ENCODE measurements at regions not wholly inside any gene's neighbourhood (a gene's known extent, or its start where the extent isn't known, plus 50 kb on each side); places are given as distances from the start of the nearest gene placed in this dataset.
A peak's percentile ranks its signal among the peaks of the same experiment; 100 is the strongest.

DNA sequence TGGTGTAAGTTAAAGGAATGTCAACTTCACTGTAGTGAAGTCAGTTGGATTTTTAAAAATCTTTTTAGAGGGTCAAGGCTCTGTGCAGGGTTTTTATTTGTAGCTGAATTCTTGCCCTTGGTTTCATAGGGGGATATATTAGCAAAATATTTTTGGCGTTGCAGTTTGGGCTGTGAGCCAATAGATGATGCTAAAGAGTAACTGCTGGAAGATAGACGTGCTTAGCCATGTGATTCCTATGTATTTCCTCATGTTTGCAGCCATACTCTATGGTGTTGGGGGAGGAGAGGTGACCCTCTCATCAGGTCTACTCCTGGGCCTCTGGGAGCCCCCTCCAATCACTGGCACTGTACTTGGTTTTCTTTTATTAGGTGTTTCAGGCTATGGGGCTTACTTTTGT, 246.7 kb upstream of the ARHGAP24 start:
- Histone ChIP-seq H3K4me3 (ENCODE audit: low read length) (no peak overlapping the region), H3K9me2 (replicated peaks; ENCODE audit: low read length) (no peaks in the 10 kb centered on the region), H3F3A (ENCODE audit: low read length, unreplicated experiment) (no peaks in the 10 kb centered on the region), H3K9me3 (ENCODE audit: low read length) (no peaks in the 10 kb centered on the region), H3K4me1 (ENCODE audit: insufficient read depth, low read length) (no peaks in the 10 kb centered on the region), H3K9ac (ENCODE audit: low read length) (no peak overlapping the region), H4K20me1 (ENCODE audit: low read length) (no peaks in the 10 kb centered on the region), H3K36me3 (ENCODE audit: low read depth, low read length) (no peaks in the 10 kb centered on the region), H3K4me2 (ENCODE audit: low read length) (no peak overlapping the region), H3K27me3 (ENCODE audit: low read length) (0 out of 2 replicates have a peak, but pooled peaks cover 4% of the 10 kb centered on the region), H2AFZ (ENCODE audit: low read length) (no peak overlapping the region), H3K79me2 (ENCODE audit: low read length) (no peaks in the 10 kb centered on the region), H3K27ac (ENCODE audit: low read length) (no peak overlapping the region)
- intact Hi-C loops (cut with micrococcal nuclease): no loop called here
- peak; percentile 23 for DNase-seq
- CTCF ChIA-PET: no interaction called here
- no peak for TF ChIP-seq EZH2phosphoT487 (IDR thresholded peaks at IDR 0.05; ENCODE audit: borderline replicate concordance, low read length)
- TF ChIP-seq, protein P1, sequence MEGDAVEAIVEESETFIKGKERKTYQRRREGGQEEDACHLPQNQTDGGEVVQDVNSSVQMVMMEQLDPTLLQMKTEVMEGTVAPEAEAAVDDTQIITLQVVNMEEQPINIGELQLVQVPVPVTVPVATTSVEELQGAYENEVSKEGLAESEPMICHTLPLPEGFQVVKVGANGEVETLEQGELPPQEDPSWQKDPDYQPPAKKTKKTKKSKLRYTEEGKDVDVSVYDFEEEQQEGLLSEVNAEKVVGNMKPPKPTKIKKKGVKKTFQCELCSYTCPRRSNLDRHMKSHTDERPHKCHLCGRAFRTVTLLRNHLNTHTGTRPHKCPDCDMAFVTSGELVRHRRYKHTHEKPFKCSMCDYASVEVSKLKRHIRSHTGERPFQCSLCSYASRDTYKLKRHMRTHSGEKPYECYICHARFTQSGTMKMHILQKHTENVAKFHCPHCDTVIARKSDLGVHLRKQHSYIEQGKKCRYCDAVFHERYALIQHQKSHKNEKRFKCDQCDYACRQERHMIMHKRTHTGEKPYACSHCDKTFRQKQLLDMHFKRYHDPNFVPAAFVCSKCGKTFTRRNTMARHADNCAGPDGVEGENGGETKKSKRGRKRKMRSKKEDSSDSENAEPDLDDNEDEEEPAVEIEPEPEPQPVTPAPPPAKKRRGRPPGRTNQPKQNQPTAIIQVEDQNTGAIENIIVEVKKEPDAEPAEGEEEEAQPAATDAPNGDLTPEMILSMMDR (conservative IDR thresholded peaks at IDR 0.05; ENCODE audit: low read depth, low read length): peak; percentile 25; the same call in 1 of the 2 replicates
- no TSS peak for BruUV-seq (replicated peaks)
- ATAC-seq: no peak
- POLR2A ChIA-PET (ENCODE audit: unreplicated experiment): no interaction called here

DNA sequence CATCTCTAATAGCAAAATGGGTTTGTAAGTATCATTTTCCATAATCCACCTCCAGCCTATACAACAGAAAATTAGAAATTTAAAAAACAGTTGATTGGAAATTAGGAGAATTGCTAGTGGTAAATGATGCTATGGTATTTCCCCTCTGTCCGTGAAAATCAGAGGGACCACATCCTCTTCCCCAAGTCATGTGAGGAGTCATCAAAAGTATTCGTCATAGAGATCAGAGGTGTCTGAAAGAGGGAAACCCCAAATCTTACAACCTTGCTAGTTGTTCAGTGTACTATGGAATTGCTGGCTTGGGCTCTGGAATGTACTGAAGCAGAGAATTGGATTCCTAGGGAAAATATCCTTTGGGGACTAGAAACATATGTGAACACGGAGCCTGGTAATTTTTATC, 241.4 kb upstream of the ARHGAP24 start:
- Histone ChIP-seq H3K4me3 (ENCODE audit: low read length) (no peak overlapping the region), H3K4me2 (ENCODE audit: low read length) (no peak overlapping the region), H3K27me3 (ENCODE audit: low read length) (0 out of 2 replicates have a peak, but pooled peaks cover 4% of the 10 kb centered on the region), H3K27ac (ENCODE audit: low read length) (no peak overlapping the region), H3K9me2 (replicated peaks; ENCODE audit: low read length) (no peaks in the 10 kb centered on the region), H3K36me3 (ENCODE audit: low read depth, low read length) (no peaks in the 10 kb centered on the region), H4K20me1 (ENCODE audit: low read length) (no peaks in the 10 kb centered on the region), H2AFZ (ENCODE audit: low read length) (no peak overlapping the region), H3F3A (ENCODE audit: low read length, unreplicated experiment) (no peaks in the 10 kb centered on the region), H3K9me3 (ENCODE audit: low read length) (no peaks in the 10 kb centered on the region), H3K9ac (ENCODE audit: low read length) (no peak overlapping the region), H3K4me1 (ENCODE audit: insufficient read depth, low read length) (no peaks in the 10 kb centered on the region), H3K79me2 (ENCODE audit: low read length) (no peaks in the 10 kb centered on the region)
- ChIA-PET POLR2A (ENCODE audit: unreplicated experiment) (no interaction called here), CTCF (no interaction called here)
- no TSS peak for BruUV-seq (replicated peaks)
- DNase-seq: no peak
- ATAC-seq: no peak
- TF ChIP-seq EZH2 (IDR thresholded peaks at IDR 0.05; ENCODE audit: low read length, unreplicated experiment): no peak
- no peak for TF ChIP-seq EZH2phosphoT487 (IDR thresholded peaks at IDR 0.05; ENCODE audit: borderline replicate concordance, low read length)
- TF ChIP-seq, protein P1 (conservative IDR thresholded peaks at IDR 0.05; ENCODE audit: low read depth, low read length): no peak
- intact Hi-C loops (cut with micrococcal nuclease): no loop called here

DNA sequence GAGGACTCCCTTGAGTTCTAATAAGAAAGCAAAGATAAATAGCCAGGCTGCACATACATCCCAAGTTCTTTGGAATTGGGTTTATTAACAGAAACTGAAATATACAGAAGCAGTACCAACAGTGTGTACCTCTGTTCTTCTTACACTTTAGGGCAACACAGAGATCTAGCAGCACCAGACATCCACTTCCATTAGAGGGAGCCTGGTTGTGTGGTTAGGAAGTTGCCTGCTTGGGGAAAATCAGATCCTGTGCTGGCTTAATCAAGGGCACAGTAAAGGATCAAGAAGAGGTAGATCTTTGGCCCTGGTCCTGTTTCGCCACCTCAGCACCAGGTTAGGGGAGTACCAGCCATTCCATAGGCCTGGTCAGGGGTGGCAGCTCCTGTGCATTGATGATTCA, 231.1 kb upstream of the ARHGAP24 start:
- Histone ChIP-seq H2AFZ (ENCODE audit: low read length) (no peak overlapping the region), H3F3A (ENCODE audit: low read length, unreplicated experiment) (no peaks in the 10 kb centered on the region), H3K9ac (ENCODE audit: low read length) (no peak overlapping the region), H3K9me2 (replicated peaks; ENCODE audit: low read length) (no peaks in the 10 kb centered on the region), H3K36me3 (ENCODE audit: low read depth, low read length) (no peaks in the 10 kb centered on the region), H3K4me1 (ENCODE audit: insufficient read depth, low read length) (no peaks in the 10 kb centered on the region), H3K79me2 (ENCODE audit: low read length) (no peaks in the 10 kb centered on the region), H3K4me2 (ENCODE audit: low read length) (no peak overlapping the region), H3K27me3 (ENCODE audit: low read length) (no peaks in the 10 kb centered on the region), H3K27ac (ENCODE audit: low read length) (no peak overlapping the region), H3K4me3 (ENCODE audit: low read length) (no peak overlapping the region), H4K20me1 (ENCODE audit: low read length) (no peaks in the 10 kb centered on the region), H3K9me3 (ENCODE audit: low read length) (no peaks in the 10 kb centered on the region)
- BruUV-seq (replicated peaks): no TSS peak
- intact Hi-C loops (cut with micrococcal nuclease): loop anchor here (10.0 kb wide), 1 partner anchor 99 kb away; no protein-coding TSS in a partner anchor
- ChIA-PET CTCF (no interaction called here), POLR2A (ENCODE audit: unreplicated experiment) (no interaction called here)
- peak; percentile 3 for DNase-seq
- no peak for TF ChIP-seq EZH2 (IDR thresholded peaks at IDR 0.05; ENCODE audit: low read length, unreplicated experiment)
- ATAC-seq: peak; percentile 61
